Astrocyte (in vitro differentiated cells and primary cell): ENCODE measurements at regions not wholly inside any gene's neighbourhood (a gene's known extent, or its start where the extent isn't known, plus 50 kb on each side); places are given as distances from the start of the nearest gene placed in this dataset.

Experiments
- DNase-seq: peaks from one replicate; pipeline ENCODE4 v3.0.0-alpha.2; 2010; ENCODE audit warnings: low read depth
- FAIRE-seq: peaks from 2 replicates; lab custom pipeline; 2011; peaks lifted over from hg19 to GRCh38; lab: Jason Lieb, UNC
- H2AFZ ChIP-seq: 2 replicates; pipeline ENCODE4 v1.6.0; 2012; ENCODE audit warnings: low read depth, low read length, inconsistent platforms
- H3K27ac ChIP-seq: 2 replicates; pipeline ENCODE4 v1.5.1; 2011; ENCODE audit warnings: low read depth, low read length, inconsistent platforms
- H3K27me3 ChIP-seq: 2 replicates; pipeline ENCODE4 v1.6.0; 2011; ENCODE audit warnings: low read length, inconsistent platforms; ENCODE audit not compliant: insufficient read depth
- H3K36me3 ChIP-seq: 2 replicates; pipeline ENCODE4 v1.5.1; 2011; ENCODE audit warnings: low read length, inconsistent platforms; ENCODE audit not compliant: insufficient read depth
- H3K4me1 ChIP-seq: 2 replicates; pipeline ENCODE4 v1.5.1; 2011; ENCODE audit warnings: low read length, inconsistent platforms; ENCODE audit not compliant: insufficient read depth
- H3K4me2 ChIP-seq: 2 replicates; pipeline ENCODE4 v1.6.0; 2012; ENCODE audit warnings: low read length, inconsistent platforms
- H3K4me3 ChIP-seq: 2 replicates; pipeline ENCODE4 v1.5.1; 2011; ENCODE audit warnings: low read depth, mild to moderate bottlenecking, low read length, inconsistent platforms; ENCODE audit not compliant: insufficient read depth
- H3K79me2 ChIP-seq: 2 replicates; pipeline ENCODE4 v1.6.0; 2012; ENCODE audit warnings: mild to moderate bottlenecking, low read length, inconsistent platforms; ENCODE audit not compliant: insufficient read depth
- H3K9ac ChIP-seq: 2 replicates; pipeline ENCODE4 v1.6.0; 2012; ENCODE audit warnings: mild to moderate bottlenecking, low read length, inconsistent platforms
- H3K9me3 ChIP-seq: 2 replicates; pipeline ENCODE4 v1.5.1; 2012; ENCODE audit warnings: low read depth, mild to moderate bottlenecking, low read length, inconsistent platforms; ENCODE audit not compliant: insufficient read depth
- H4K20me1 ChIP-seq: 2 replicates; pipeline ENCODE4 v1.6.0; 2012; ENCODE audit warnings: low read length, inconsistent platforms; ENCODE audit not compliant: insufficient read depth
- H3K27ac Mint-ChIP-seq: one replicate; pipeline ENCODE4 v1.8.0; 2021; ENCODE audit warnings: mild to moderate bottlenecking, mixed read lengths; ENCODE audit not compliant: unreplicated experiment
- H3K27me3 Mint-ChIP-seq: one replicate; pipeline ENCODE4 v1.8.0; 2021; ENCODE audit warnings: low read depth, mixed read lengths; ENCODE audit not compliant: unreplicated experiment
- H3K36me3 Mint-ChIP-seq: one replicate; pipeline ENCODE4 v1.8.0; 2021; ENCODE audit warnings: low read depth, mixed read lengths; ENCODE audit not compliant: unreplicated experiment
- H3K4me1 Mint-ChIP-seq: one replicate; pipeline ENCODE4 v1.8.0; 2021; ENCODE audit warnings: low read depth, mixed read lengths; ENCODE audit not compliant: unreplicated experiment
- H3K4me3 Mint-ChIP-seq: one replicate; pipeline ENCODE4 v1.8.0; 2021; ENCODE audit warnings: mild to moderate bottlenecking, moderate library complexity, mixed read lengths; ENCODE audit not compliant: unreplicated experiment
- H3K9me3 Mint-ChIP-seq: one replicate; pipeline ENCODE4 v1.8.0; 2021; ENCODE audit warnings: mild to moderate bottlenecking, mixed read lengths; ENCODE audit not compliant: unreplicated experiment
- EZH2 ChIP-seq: IDR thresholded peaks from 2 replicates; pipeline ENCODE4 v1.6.1; 2012; ENCODE audit warnings: mild to moderate bottlenecking, low read length, inconsistent platforms; ENCODE audit not compliant: insufficient read depth
- TF ChIP-seq, protein P1 (sequence below): IDR thresholded peaks from 2 replicates; pipeline ENCODE4 v1.5.1; 2011; ENCODE audit warnings: low read depth, mild to moderate bottlenecking, inconsistent platforms, low read length, moderate library complexity; ENCODE audit not compliant: insufficient read depth

DNA sequence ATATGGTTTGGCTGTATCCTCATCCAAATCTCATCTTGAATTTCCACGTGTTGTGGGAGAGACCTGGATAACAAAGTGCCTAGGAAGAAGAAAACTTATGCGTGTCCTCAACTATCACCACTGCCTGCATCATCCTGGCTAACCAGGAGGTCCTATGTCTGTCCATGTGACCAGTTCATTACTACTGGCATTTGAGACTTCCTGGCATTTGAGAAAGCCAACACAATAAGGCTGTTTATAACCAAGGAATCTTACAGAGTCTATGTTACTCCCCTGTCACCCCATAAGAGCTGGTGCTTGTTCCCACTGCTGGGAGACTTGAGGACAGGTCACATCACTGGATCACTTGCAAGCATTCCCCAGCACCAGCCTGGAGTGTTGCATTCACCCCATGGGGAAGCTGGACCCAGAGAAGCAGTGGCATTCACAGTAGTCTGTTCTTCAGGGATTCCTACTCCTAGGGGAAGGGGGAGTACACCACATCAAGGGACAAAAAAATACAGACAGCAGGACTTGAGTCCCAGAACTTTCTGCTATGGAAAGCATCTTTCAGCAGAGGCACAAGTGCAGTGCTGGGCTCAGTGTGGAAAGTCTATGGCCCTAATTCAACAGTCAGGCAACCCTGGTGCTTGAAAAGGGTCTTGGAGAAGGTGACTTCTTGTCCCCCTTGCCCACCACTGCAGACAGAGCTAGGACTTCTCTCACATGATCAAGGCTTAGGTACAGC, 717.1 kb downstream of the SEMA5A start:
- Histone ChIP-seq H3K9ac (peak overlapping the region; percentile 63), H3K36me3 (no peaks in the 10 kb centered on the region), H2AFZ (peak overlapping the region; percentile 35), H4K20me1 (no peaks in the 10 kb centered on the region), H3K27ac (peak overlapping the region; percentile 88), H3K9me3 (no peaks in the 10 kb centered on the region), H3K27me3 (no peaks in the 10 kb centered on the region), H3K79me2 (no peaks in the 10 kb centered on the region), H3K4me3 (no peak overlapping the region), H3K4me1 (peaks cover 26% of the 10 kb centered on the region), H3K4me2 (peak overlapping the region; percentile 71)
- DNase-seq, result peak; percentile 25
- Mint-ChIP-seq H3K4me1 (peaks cover 58% of the 10 kb centered on the region), H3K27me3 (no peaks in the 10 kb centered on the region), H3K4me3 (no peak overlapping the region), H3K36me3 (peaks cover 4% of the 10 kb centered on the region), H3K27ac (peak overlapping the region; percentile 99), H3K9me3 (peaks cover 7% of the 10 kb centered on the region)
- FAIRE-seq, result no peak
- TF ChIP-seq EZH2, result no peak
- TF ChIP-seq, protein P1, sequence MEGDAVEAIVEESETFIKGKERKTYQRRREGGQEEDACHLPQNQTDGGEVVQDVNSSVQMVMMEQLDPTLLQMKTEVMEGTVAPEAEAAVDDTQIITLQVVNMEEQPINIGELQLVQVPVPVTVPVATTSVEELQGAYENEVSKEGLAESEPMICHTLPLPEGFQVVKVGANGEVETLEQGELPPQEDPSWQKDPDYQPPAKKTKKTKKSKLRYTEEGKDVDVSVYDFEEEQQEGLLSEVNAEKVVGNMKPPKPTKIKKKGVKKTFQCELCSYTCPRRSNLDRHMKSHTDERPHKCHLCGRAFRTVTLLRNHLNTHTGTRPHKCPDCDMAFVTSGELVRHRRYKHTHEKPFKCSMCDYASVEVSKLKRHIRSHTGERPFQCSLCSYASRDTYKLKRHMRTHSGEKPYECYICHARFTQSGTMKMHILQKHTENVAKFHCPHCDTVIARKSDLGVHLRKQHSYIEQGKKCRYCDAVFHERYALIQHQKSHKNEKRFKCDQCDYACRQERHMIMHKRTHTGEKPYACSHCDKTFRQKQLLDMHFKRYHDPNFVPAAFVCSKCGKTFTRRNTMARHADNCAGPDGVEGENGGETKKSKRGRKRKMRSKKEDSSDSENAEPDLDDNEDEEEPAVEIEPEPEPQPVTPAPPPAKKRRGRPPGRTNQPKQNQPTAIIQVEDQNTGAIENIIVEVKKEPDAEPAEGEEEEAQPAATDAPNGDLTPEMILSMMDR, result no peak

DNA sequence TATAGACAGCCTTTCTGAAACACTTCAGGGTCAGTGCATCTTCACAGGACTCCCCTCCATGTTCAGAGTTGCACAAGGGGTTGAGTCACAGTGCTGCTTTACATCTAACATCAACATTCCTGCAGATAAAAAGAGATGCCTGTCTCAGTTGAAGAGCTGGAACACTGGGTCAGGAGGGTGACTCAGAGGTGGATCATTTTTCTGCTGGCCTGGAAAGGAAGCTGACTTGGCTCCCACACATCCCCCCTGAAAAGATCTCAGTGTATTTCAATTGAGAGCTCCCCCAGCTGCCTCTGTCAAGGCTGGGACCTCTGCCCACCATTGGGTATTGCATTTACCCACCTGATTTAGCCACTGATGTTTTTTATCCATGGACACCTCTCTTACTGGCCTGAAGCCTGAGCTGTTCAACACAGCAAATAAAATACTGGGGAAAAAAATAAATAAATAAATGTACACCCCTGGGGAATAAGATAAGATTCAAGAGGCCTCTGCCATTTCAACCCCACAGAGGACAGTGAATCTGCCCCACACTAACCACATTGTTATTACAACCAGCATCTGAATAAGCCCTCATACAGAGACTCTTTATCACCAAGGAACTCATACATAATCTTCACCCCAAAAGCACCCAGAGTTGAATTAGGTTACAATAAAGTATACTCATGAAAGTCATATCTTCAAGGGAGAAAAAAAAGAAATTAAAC, 716.4 kb downstream of the SEMA5A start:
- Histone ChIP-seq H4K20me1 (no peaks in the 10 kb centered on the region), H3K79me2 (no peaks in the 10 kb centered on the region), H3K9me3 (no peaks in the 10 kb centered on the region), H2AFZ (peak overlapping the region; percentile 35), H3K4me1 (peaks cover 26% of the 10 kb centered on the region), H3K9ac (peak overlapping the region; percentile 63), H3K27ac (peak overlapping the region; percentile 88), H3K4me3 (no peak overlapping the region), H3K36me3 (no peaks in the 10 kb centered on the region), H3K27me3 (no peaks in the 10 kb centered on the region), H3K4me2 (peak overlapping the region; percentile 71)
- FAIRE-seq (peak; percentile 99), DNase-seq (peak; percentile 99)
- Mint-ChIP-seq H3K9me3 (peaks cover 7% of the 10 kb centered on the region), H3K36me3 (peaks cover 4% of the 10 kb centered on the region), H3K27me3 (no peaks in the 10 kb centered on the region), H3K4me3 (no peak overlapping the region), H3K27ac (peak overlapping the region; percentile 99), H3K4me1 (peaks cover 58% of the 10 kb centered on the region)
- TF ChIP-seq EZH2, result no peak
- TF ChIP-seq, protein P1, result no peak

DNA sequence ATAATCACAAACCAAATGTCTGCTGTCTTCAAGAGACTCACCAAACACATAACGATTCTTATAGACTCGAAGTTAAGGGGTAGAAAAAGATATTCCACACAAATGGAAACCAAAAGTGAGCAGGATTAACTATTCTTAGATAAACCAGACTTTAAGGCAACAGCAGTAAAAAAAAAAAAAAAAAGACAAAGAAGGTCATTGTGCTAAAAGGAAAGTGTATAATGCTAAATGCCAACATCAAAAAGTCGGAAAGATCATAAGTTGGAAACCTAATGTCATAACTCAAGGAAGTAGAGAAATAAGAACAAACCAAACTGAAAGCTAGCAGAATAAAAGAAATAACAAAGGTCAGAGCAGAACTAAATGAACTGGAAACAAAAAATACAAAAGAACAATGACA, 714.6 kb downstream of the SEMA5A start:
- no peak overlapping the region for H3K4me2 ChIP-seq
- H3K4me1 ChIP-seq, result peaks cover 20% of the 10 kb centered on the region
- H3K79me2 ChIP-seq, result no peaks in the 10 kb centered on the region
- H3K4me3 ChIP-seq, result no peak overlapping the region
- peak overlapping the region; percentile 23 for H3K27ac Mint-ChIP-seq
- no peaks in the 10 kb centered on the region for H4K20me1 ChIP-seq
- H3K9me3 ChIP-seq, result no peaks in the 10 kb centered on the region
- no peaks in the 10 kb centered on the region for H3K36me3 ChIP-seq
- H2AFZ ChIP-seq, result no peak overlapping the region
- H3K27me3 ChIP-seq, result no peaks in the 10 kb centered on the region
- TF ChIP-seq, protein P1, result no peak
- TF ChIP-seq EZH2, result no peak
- peaks cover 7% of the 10 kb centered on the region for H3K9me3 Mint-ChIP-seq
- H3K36me3 Mint-ChIP-seq, result peaks cover 4% of the 10 kb centered on the region
- peaks cover 44% of the 10 kb centered on the region for H3K4me1 Mint-ChIP-seq
- no peak overlapping the region for H3K4me3 Mint-ChIP-seq
- no peak for DNase-seq
- no peaks in the 10 kb centered on the region for H3K27me3 Mint-ChIP-seq
- no peak overlapping the region for H3K9ac ChIP-seq
- no peak for FAIRE-seq
- H3K27ac ChIP-seq, result no peak overlapping the region
